ENCODE measurements at regions not wholly inside any gene's neighbourhood (a gene's known extent, or its start where the extent isn't known, plus 50 kb on each side); places are given as distances from the start of the nearest gene placed in this dataset.

DNA sequence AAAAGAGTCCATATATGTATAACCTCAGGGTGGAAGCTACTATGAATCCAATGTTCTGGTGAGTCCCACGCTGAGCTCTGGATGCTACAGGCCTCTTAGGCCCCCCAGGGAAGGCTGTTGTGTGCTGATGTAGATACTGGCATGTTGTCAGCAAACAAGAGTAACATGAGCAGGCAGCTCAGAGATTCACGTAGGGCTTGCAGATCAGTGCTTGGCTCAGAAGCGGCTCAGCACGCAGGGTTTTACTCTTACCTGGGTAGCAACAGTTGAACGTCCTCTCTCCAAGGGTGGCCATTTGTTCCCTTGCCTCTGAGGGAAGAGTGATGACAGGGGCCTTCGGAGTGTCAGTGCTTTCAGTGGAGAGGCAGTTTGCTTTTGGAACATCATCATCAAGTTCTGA, 93.4 kb downstream of the ZFP64 start:
- Mint-ChIP-seq H3K4me3 (no peak overlapping the region), H3K9me3 (no peaks in the 10 kb centered on the region), H3K27me3 (ENCODE audit: low read depth) (peaks cover 16% of the 10 kb centered on the region), H3K27ac (no peak overlapping the region), H3K4me1 (peaks cover 12% of the 10 kb centered on the region), H3K36me3 (ENCODE audit: low read depth) (peaks cover 16% of the 10 kb centered on the region)
- TF ChIP-seq, protein P1, sequence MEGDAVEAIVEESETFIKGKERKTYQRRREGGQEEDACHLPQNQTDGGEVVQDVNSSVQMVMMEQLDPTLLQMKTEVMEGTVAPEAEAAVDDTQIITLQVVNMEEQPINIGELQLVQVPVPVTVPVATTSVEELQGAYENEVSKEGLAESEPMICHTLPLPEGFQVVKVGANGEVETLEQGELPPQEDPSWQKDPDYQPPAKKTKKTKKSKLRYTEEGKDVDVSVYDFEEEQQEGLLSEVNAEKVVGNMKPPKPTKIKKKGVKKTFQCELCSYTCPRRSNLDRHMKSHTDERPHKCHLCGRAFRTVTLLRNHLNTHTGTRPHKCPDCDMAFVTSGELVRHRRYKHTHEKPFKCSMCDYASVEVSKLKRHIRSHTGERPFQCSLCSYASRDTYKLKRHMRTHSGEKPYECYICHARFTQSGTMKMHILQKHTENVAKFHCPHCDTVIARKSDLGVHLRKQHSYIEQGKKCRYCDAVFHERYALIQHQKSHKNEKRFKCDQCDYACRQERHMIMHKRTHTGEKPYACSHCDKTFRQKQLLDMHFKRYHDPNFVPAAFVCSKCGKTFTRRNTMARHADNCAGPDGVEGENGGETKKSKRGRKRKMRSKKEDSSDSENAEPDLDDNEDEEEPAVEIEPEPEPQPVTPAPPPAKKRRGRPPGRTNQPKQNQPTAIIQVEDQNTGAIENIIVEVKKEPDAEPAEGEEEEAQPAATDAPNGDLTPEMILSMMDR (IDR thresholded peaks at IDR 0.05; ENCODE audit: unreplicated experiment in 3 of 3) = no peak

DNA sequence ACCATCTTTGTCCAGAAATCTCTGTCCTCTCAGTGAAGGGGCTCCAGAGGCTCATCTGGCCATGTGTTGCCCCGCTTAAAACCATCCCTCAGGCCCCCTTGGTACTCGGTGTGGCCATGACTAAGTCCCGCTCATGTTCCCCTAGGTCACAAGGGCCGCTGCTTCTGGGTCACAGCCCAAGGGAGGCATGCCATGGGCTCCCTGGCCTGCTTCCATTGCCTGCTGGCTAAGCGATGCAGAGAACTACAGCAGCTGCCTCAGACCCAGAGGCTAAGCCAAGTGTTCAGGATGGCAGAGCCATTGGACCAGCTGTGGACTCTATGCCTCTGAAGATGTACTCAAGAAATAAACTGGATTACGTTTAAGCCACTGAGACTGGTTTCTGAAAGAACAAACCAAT, 95.5 kb downstream of the ZFP64 start:
- Mint-ChIP-seq H3K9me3 (no peaks in the 10 kb centered on the region), H3K36me3 (ENCODE audit: low read depth) (peaks cover 16% of the 10 kb centered on the region), H3K27ac (no peak overlapping the region), H3K4me3 (no peak overlapping the region), H3K4me1 (peaks cover 6% of the 10 kb centered on the region), H3K27me3 (ENCODE audit: low read depth) (peaks cover 4% of the 10 kb centered on the region)
- TF ChIP-seq, protein P1 (IDR thresholded peaks at IDR 0.05; ENCODE audit: unreplicated experiment in 3 of 3) = no peak

DNA sequence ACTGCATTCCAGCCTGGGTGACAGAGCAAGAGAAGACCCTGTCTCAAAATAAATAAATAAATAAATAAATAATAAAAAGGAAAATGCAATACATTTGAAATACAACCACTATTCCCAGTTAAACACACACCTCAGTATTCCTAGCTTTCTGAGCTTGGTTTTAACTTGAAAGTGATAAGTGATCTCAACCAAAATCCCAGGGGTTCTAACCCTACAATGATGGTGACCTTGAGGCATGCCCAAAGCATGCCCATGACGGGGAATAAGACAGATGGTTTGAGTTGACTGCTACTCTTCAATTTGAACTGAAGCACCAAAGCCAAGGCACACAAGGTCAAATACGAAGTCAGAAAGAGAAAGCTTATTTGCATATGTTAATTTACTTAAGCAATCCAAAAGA, 96.9 kb downstream of the ZFP64 start:
- no peak overlapping the region for H3K4me3 Mint-ChIP-seq
- H3K36me3 Mint-ChIP-seq (ENCODE audit: low read depth) = peaks cover 23% of the 10 kb centered on the region
- no peaks in the 10 kb centered on the region for H3K9me3 Mint-ChIP-seq
- TF ChIP-seq, protein P1 (IDR thresholded peaks at IDR 0.05; ENCODE audit: unreplicated experiment in 3 of 3) = no peak
- H3K27me3 Mint-ChIP-seq (ENCODE audit: low read depth) = no peaks in the 10 kb centered on the region
- H3K27ac Mint-ChIP-seq = no peak overlapping the region
- peaks cover 6% of the 10 kb centered on the region for H3K4me1 Mint-ChIP-seq

DNA sequence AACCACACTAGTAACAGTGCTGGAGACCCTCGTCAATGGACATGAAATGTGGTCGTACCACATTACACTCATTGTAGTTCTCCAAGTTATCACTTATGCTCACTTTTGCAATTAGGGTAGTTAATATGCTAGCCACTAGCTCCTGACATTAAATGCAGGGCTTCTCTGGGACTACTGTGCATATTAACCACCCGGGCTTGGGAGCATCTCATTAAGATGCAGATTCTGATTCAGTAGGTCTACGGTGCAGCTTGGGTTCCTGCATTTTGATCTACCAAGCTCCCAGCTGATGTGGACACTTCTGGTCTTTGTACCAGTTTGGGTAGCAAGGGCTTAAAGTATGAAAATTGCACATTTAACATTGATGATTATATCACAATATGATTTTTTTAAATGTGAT, 98.0 kb downstream of the ZFP64 start:
- Mint-ChIP-seq H3K9me3 (peaks cover 4% of the 10 kb centered on the region), H3K4me1 (no peaks in the 10 kb centered on the region), H3K27ac (no peak overlapping the region), H3K36me3 (ENCODE audit: low read depth) (peaks cover 34% of the 10 kb centered on the region), H3K4me3 (no peak overlapping the region), H3K27me3 (ENCODE audit: low read depth) (no peaks in the 10 kb centered on the region)
- TF ChIP-seq, protein P1 (IDR thresholded peaks at IDR 0.05; ENCODE audit: unreplicated experiment in 3 of 3) = no peak

DNA sequence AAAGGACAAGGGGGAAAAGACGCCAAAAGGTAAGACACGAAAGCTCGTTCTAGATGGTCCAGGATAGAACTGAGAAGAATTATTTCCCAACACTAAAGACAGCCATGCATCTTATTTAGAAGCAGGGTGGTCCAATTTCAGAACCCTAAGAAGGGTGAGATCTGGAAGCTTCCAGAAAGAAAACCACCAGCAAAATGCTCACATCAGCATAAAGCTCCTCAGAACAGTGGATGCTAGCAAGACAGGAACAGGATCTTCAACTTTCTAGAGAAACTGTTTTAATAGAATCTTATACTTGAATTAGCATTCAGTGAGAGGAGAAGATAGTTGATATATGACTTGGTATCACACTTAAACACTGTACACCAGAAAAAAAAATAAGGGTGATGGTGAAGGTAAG, 101.5 kb downstream of the ZFP64 start:
- Mint-ChIP-seq H3K4me1 (no peaks in the 10 kb centered on the region), H3K9me3 (peaks cover 26% of the 10 kb centered on the region), H3K36me3 (ENCODE audit: low read depth) (peaks cover 63% of the 10 kb centered on the region), H3K4me3 (no peak overlapping the region), H3K27me3 (ENCODE audit: low read depth) (no peaks in the 10 kb centered on the region), H3K27ac (no peak overlapping the region)
- TF ChIP-seq, protein P1 (IDR thresholded peaks at IDR 0.05; ENCODE audit: unreplicated experiment in 3 of 3) = no peak

DNA sequence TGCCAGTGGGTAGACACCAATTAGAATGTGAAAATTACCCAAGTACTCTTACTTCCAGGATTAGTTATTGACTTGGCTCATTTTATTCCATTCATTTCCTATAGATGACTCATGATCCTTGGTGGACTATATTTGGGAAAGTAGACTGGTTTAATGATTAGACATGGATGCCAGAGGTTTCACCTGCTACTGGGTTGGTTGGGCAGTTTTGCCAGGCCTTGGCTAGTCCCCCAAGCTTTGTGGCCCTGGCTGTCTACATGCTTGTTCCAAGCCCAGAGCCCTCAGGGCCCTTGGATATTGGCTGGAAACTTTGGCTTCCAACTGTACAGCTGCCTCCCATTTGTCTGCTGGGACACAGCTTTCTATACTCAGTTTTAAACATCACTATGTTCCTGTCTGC, 104.1 kb downstream of the ZFP64 start:
- TF ChIP-seq, protein P1 (IDR thresholded peaks at IDR 0.05; ENCODE audit: unreplicated experiment in 3 of 3) = no peak
- no peaks in the 10 kb centered on the region for H3K4me1 Mint-ChIP-seq
- peaks cover 26% of the 10 kb centered on the region for H3K9me3 Mint-ChIP-seq
- peaks cover 64% of the 10 kb centered on the region for H3K36me3 Mint-ChIP-seq (ENCODE audit: low read depth)
- no peak overlapping the region for H3K27ac Mint-ChIP-seq
- no peaks in the 10 kb centered on the region for H3K27me3 Mint-ChIP-seq (ENCODE audit: low read depth)
- no peak overlapping the region for H3K4me3 Mint-ChIP-seq

All from nephron (organoid).